ENCODE measurements at regions not wholly inside any gene's neighbourhood (a gene's known extent, or its start where the extent isn't known, plus 50 kb on each side); places are given as distances from the start of the nearest gene placed in this dataset.

DNA sequence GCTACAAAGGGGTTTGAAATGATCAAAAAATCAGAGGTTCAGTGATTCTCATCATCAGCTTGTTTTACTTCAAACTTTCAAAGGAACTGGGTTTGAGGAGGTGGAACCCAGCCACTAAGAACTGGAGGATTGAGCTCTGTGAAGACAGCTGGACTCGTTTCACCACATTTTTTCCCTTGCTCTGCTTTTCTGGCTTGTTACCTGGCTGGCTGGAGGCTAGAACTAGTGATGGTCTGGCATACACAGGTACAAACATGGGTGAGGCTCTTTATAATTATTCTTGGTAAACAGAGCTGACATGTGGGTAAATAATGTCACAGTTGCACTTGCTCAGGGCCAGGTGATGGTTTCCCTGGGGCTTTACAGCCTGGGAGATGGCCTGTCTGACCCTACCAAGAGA is 352.5 kb downstream of the FGFR2 start:
- WGBS (ENCODE audit: low lambda C conversion rate, missing lambda C conversion rate): 76% methylated on average over 1 of the region's 1 CpG
- H3K79me2 ChIP-seq: no peaks in the 10 kb centered on the region
- H3K27me3 ChIP-seq: no peaks in the 10 kb centered on the region
- no peaks in the 10 kb centered on the region for H3K36me3 ChIP-seq (replicated peaks; ENCODE audit: insufficient read depth, low read depth)
- H3K4me3 ChIP-seq: no peak overlapping the region
- no peak overlapping the region for H2AFZ ChIP-seq
- peak overlapping the region; percentile 73 for H3K27ac ChIP-seq
- DNase-seq (ENCODE audit: low spot score): no peak
- H3K4me1 ChIP-seq (ENCODE audit: insufficient read depth): peaks cover 12% of the 10 kb centered on the region
- no peak overlapping the region for H3K4me2 ChIP-seq
- no peaks in the 10 kb centered on the region for H3K9me3 ChIP-seq (ENCODE audit: low read depth)
- no peaks in the 10 kb centered on the region for H4K20me1 ChIP-seq (ENCODE audit: insufficient read depth, poor library complexity, severe bottlenecking)
- no peak for TF ChIP-seq CTCF (IDR thresholded peaks at IDR 0.05; ENCODE audit: poor library complexity)
- no peak for TF ChIP-seq EZH2phosphoT487 (IDR thresholded peaks at IDR 0.05; ENCODE audit: low read depth, severe bottlenecking, unreplicated experiment)
- no peak for TF ChIP-seq EZH2 (IDR thresholded peaks at IDR 0.05; ENCODE audit: borderline replicate concordance)
- no peaks in the 10 kb centered on the region for H3K9me2 ChIP-seq (replicated peaks; ENCODE audit: insufficient read depth)

GRCh38 chr10:121248266-121248665 is 350.0 kb downstream of the FGFR2 start:
- 85% methylated on average over 6 of the region's 6 CpGs for WGBS (ENCODE audit: low lambda C conversion rate, missing lambda C conversion rate)
- no peak overlapping the region for H2AFZ ChIP-seq
- H3K4me1 ChIP-seq (ENCODE audit: insufficient read depth): peaks cover 12% of the 10 kb centered on the region

GRCh38 chr10:121250995-121251764 is 347.1 kb downstream of the FGFR2 start:
- Histone ChIP-seq H2AFZ (no peak overlapping the region), H3K9me2 (replicated peaks; ENCODE audit: insufficient read depth) (no peaks in the 10 kb centered on the region), H3K4me2 (no peak overlapping the region), H3K27me3 (no peaks in the 10 kb centered on the region), H3K4me3 (no peak overlapping the region), H4K20me1 (ENCODE audit: insufficient read depth, poor library complexity, severe bottlenecking) (no peaks in the 10 kb centered on the region), H3K36me3 (replicated peaks; ENCODE audit: insufficient read depth, low read depth) (no peaks in the 10 kb centered on the region), H3K79me2 (no peaks in the 10 kb centered on the region), H3K9me3 (ENCODE audit: low read depth) (no peaks in the 10 kb centered on the region), H3K4me1 (ENCODE audit: insufficient read depth) (peaks cover 2% of the 10 kb centered on the region), H3K27ac (no peak overlapping the region)
- no peak for DNase-seq (ENCODE audit: low spot score)
- TF ChIP-seq EZH2phosphoT487 (IDR thresholded peaks at IDR 0.05; ENCODE audit: low read depth, severe bottlenecking, unreplicated experiment) (no peak), EZH2 (IDR thresholded peaks at IDR 0.05; ENCODE audit: borderline replicate concordance) (no peak), CTCF (IDR thresholded peaks at IDR 0.05; ENCODE audit: poor library complexity) (no peak)
- WGBS (ENCODE audit: low lambda C conversion rate, missing lambda C conversion rate): 98% methylated on average over 6 of the region's 6 CpGs

More at GRCh38 chr10:121248266-121248665, 350.0 kb downstream of the FGFR2 start:
- H3K4me2 ChIP-seq: no peak overlapping the region
- TF ChIP-seq EZH2 (IDR thresholded peaks at IDR 0.05; ENCODE audit: borderline replicate concordance): no peak
- TF ChIP-seq EZH2phosphoT487 (IDR thresholded peaks at IDR 0.05; ENCODE audit: low read depth, severe bottlenecking, unreplicated experiment): no peak
- TF ChIP-seq CTCF (IDR thresholded peaks at IDR 0.05; ENCODE audit: poor library complexity): no peak
- H3K36me3 ChIP-seq (replicated peaks; ENCODE audit: insufficient read depth, low read depth): no peaks in the 10 kb centered on the region
- no peaks in the 10 kb centered on the region for H4K20me1 ChIP-seq (ENCODE audit: insufficient read depth, poor library complexity, severe bottlenecking)
- no peaks in the 10 kb centered on the region for H3K79me2 ChIP-seq
- H3K27me3 ChIP-seq: no peaks in the 10 kb centered on the region
- no peaks in the 10 kb centered on the region for H3K9me3 ChIP-seq (ENCODE audit: low read depth)
- no peak overlapping the region for H3K27ac ChIP-seq
- H3K9me2 ChIP-seq (replicated peaks; ENCODE audit: insufficient read depth): no peaks in the 10 kb centered on the region
- DNase-seq (ENCODE audit: low spot score): no peak
- no peak overlapping the region for H3K4me3 ChIP-seq
